ENCODE measurements at regions not wholly inside any gene's neighbourhood (a gene's known extent, or its start where the extent isn't known, plus 50 kb on each side); places are given as distances from the start of the nearest gene placed in this dataset.
A peak's percentile ranks its signal among the peaks of the same experiment; 100 is the strongest.
"Not testable (repeated sequence)": the region's sequence is repeated elsewhere in the genome, so short reads cannot be mapped to it uniquely, and the experiment has no call there.

GRCh38 chr10:128570319-128570995 is 444.2 kb upstream of the MKI67 start:
- no peak for DNase-seq (ENCODE audit: low read depth in 2 of 3, low spot score in 2 of 3)

DNA sequence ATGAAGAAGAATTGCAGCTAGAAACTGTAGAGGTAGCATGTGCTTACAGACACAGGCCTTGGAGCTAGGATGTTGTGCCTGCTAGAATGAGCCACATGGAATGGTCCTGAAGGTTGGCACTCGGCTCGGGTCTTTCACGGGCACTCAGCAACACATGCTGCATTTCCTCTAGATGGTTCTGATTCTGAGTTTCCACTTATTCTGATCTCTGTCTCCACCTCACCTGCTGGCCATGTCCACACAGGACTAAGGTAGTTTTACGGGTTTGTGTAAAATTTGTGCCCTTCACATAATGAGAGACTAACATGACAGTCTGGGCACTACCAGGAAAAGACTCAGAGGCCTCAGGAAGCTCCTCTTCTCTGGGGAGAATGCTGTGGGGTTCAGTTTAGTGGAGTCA is 444.8 kb upstream of the MKI67 start:
- no peak for DNase-seq (ENCODE audit: low read depth in 2 of 3, low spot score in 2 of 3)

GRCh38 chr10:128571745-128572144 is 445.5 kb upstream of the MKI67 start:
- DNase-seq (ENCODE audit: low read depth in 2 of 3, low spot score in 2 of 3), result no peak

DNA sequence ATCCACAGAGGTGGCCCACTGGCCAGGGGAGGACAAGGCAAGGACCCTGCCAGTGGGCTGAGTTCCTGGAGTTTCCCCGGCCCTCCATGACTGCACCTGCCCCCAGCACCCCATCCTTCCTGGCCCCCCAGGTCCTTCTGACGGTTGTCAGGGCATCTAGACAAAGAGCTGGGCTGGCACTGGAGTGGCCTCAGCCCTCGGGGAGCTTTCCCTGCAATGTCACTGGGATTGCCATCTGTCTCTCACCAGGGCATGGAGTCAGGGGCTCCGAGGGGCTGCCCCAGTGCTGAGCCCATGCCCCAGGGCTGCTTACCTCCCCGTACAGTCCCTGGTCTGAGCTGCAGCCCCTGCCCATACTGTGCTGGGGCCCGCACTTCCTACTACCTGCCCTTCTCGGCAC is 446.5 kb upstream of the MKI67 start:
- DNase-seq (ENCODE audit: low read depth in 2 of 3, low spot score in 2 of 3), result no peak

GRCh38 chr10:128573281-128573845 is 447.1 kb upstream of the MKI67 start:
- DNase-seq (ENCODE audit: low read depth in 2 of 3, low spot score in 2 of 3), result no peak

GRCh38 chr10:128573986-128574385 is 447.8 kb upstream of the MKI67 start:
- no peak for DNase-seq (ENCODE audit: low read depth in 2 of 3, low spot score in 2 of 3)

DNA sequence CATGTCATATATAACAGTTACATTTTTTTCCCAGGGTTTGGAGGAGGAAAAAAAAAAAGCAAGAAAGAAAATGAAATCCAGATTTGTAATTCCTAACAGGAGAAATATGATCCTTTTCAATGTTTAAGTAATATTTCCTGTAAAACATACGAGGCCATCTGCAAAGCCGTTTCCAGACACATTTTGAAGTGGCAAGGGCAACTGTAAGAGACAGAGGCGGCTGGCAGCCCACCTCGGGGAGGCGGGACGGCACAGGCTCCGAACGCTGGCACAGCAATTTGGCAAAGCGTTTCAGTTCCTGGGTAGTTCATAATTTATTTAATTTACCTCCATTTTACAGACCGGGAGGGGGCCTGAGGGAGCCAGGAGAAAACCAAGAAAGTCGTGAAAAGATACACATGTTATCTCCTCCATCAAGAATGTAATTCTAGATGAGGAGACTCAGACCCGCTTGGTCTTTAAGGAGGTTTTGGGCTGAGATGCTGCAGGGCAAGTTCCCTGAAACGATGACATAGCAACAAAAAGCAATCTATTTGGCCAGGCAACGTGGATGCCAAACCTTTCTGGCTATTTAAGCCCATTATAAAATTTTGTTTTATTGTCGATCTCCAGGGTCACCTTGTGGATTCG is 448.5 kb upstream of the MKI67 start:
- DNase-seq (ENCODE audit: low read depth in 2 of 3, low spot score in 2 of 3), result no peak

DNA sequence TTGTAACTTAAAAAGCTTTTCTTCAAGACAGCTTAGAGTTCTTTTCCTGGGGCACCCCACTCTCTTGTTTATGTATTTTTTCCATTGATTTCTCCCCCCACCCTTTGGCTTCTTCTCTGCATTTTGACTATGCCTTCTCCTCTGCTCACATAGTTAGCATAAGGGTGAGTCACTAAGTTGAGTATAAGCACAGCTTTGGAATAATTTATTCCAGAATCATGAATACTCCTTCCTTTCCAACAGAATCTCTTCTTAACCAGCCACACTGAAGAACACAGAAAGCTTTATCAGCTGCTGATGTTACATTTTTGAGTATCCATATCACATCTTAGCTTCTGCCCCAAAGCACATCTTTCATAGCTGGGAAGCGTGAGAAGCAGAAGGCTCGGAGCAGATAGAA is 449.5 kb upstream of the MKI67 start:
- DNase-seq (ENCODE audit: low read depth in 2 of 3, low spot score in 2 of 3), result no peak

GRCh38 chr10:128576336-128576735 is 450.1 kb upstream of the MKI67 start:
- no peak for DNase-seq (ENCODE audit: low read depth in 2 of 3, low spot score in 2 of 3)

GRCh38 chr10:128576943-128577670 is 450.9 kb upstream of the MKI67 start:
- DNase-seq (ENCODE audit: low read depth in 2 of 3, low spot score in 2 of 3), result no peak

DNA sequence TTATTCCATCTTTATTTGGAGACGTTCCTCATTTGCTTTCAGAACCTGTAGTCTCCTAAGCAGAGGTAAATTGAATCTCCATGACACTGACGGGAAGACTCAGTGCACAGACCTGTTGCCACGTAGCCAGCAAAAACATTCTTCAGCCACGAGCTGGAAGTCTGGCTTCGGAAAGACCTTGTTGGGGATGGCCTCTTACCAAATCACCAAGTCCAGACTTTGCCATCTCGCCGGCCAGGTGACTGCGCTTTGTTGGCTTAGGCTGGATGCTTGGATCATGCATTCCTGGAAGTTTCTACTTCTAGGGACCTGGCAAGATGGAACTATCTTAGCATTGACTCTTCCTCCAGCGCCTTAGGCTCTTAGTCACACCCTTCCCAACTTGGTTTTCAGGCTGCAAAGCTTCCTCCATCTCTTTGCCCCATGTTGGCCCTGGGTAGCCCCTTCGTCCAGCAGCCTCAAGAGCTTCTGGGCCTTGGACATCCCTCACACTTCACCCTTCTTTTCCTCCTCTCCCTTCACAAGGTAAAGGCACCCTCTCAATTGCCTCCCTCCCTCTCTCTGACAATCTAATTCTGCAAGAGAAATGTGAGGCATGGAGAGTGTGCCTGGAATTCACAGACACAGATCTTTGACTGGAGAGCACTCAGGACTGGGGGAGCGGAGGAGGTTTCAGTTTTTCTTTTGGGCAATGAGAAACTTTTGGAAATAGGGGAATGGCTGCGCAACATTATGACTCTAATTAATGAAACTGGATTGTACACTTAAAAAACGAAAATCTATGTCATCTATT is 451.9 kb upstream of the MKI67 start:
- DNase-seq (ENCODE audit: low read depth in 2 of 3, low spot score in 2 of 3), result no peak

DNA sequence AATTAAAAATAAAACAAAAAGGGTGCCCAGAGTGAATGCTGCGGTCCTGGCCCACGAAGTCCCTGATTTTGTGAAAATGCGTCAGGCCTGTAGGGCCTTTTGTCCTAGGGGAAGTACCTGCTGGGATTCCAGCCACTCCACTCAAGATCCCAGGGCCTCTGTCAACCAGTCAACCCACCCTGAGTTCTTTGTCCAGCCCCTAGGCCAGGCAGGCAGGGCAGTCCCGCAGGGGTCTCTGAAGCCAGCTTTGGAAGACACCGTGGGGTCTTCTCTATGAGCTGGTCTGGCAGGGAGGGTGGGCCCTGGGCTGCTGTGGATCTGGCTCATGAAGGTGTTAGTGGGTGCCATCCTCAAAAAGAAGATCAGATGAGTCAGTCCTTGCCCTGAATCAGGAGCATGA is 452.5 kb upstream of the MKI67 start:
- no peak for DNase-seq (ENCODE audit: low read depth in 2 of 3, low spot score in 2 of 3)

DNA sequence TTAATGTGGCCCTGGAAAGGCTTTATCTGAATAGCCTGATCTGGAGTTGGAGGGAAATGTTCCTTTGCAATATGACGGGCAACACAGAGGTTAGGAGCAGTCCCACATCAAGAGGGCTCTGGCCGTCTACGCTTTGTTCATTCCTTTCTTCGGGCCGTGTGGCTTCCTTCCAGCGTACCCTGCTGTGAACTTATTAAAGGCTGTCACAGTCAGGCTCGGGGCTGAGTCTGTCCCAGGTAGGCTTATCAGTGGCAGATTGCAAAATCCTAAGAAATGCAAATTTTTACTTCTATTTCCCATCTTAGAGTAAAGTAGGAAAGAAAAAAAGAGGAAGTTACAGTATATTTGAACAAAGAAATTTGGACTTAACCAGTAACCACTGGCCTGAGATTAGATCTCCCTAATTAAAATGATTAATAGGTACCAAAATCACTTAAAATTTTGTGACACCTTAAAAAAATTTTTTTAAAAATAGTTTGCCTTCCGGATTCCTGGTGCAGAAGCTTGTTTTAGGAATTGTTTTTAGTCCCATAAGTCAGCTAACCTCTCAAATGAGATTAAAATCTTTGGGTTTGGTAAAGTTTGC is 453.1 kb upstream of the MKI67 start:
- peak in 2 of 3 donors; percentile 2 to 12 for DNase-seq (ENCODE audit: low read depth in 2 of 3, low spot score in 2 of 3)

- no peak for DNase-seq (ENCODE audit: low read depth in 2 of 3, low spot score in 2 of 3)
These were observed 453.7 kb upstream of the MKI67 start for GRCh38 chr10:128579901-128580300.

DNA sequence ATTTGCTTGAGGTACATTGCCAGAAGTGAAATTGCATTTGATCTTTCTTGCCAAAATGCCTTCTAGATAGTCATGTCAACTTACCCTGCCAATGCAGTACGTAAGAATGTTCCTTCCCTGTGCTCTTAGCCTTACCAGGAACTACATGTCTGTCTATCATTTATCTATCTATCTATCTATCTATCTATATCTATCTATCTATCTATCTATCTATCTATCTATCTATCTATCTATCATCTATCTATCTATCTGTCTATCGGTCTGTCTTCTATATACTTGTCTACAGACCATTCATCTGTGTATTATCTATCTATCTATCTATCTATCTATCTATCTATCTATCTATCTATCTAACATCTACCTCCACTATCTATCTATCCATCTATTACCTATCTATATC is 456.9 kb upstream of the MKI67 start:
- not testable (repeated sequence) for DNase-seq (ENCODE audit: low read depth in 2 of 3, low spot score in 2 of 3)

GRCh38 chr10:128586599-128586998 is 460.4 kb upstream of the MKI67 start:
- not testable (repeated sequence) for DNase-seq (ENCODE audit: low read depth in 2 of 3, low spot score in 2 of 3)

DNA sequence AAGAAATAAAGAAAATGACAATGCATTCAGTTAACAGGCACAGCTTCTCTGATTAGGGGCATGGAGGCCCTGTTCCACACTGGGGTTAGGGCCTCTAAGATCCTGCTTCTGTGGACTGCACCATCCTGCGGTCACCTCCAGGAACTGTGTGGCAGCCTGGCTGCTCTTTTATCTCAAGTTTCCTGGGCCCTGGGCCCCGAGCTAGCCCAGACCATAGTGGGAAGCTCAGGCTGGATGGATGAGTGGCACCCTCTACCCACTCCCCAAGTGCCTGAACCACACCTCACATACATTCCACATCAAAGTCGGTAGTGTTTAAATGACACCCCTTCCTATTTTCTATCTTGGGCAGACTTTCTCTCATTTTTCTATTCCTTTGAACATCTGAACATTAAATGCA is 461.5 kb upstream of the MKI67 start:
- DNase-seq (ENCODE audit: low read depth in 2 of 3, low spot score in 2 of 3), result no peak

GRCh38 chr10:128588402-128588801 is 462.2 kb upstream of the MKI67 start:
- DNase-seq (ENCODE audit: low read depth in 2 of 3, low spot score in 2 of 3), result no peak

- DNase-seq (ENCODE audit: low read depth in 2 of 3, low spot score in 2 of 3), result no peak
These were observed 468.5 kb upstream of the MKI67 start for GRCh38 chr10:128594688-128595087.

GRCh38 chr10:128596906-128597305 is 470.7 kb upstream of the MKI67 start:
- DNase-seq (ENCODE audit: low read depth in 2 of 3, low spot score in 2 of 3), result no peak

GRCh38 chr10:128599030-128599429 is 472.8 kb upstream of the MKI67 start:
- no peak for DNase-seq (ENCODE audit: low read depth in 2 of 3, low spot score in 2 of 3)
